Mesothelial cell of epicardium (in vitro differentiated cells): ENCODE measurements at regions not wholly inside any gene's neighbourhood (a gene's known extent, or its start where the extent isn't known, plus 50 kb on each side); places are given as distances from the start of the nearest gene placed in this dataset.

Source experiments
- DNase-seq, 2 experiments: peaks; one replicate each; pipeline ENCODE4 v3.0.0; 2021; ENCODE audit warnings: low spot score in 2 of 2; ENCODE audit not compliant: unreplicated experiment in 2 of 2
- H3K27ac Mint-ChIP-seq: 2 replicates; pipeline ENCODE4 v1.8.0; 2021; ENCODE audit warnings: mixed read lengths
- H3K27me3 Mint-ChIP-seq: 2 replicates; pipeline ENCODE4 v1.8.0; 2021; ENCODE audit warnings: low read depth, mixed read lengths
- H3K36me3 Mint-ChIP-seq: 2 replicates; pipeline ENCODE4 v1.8.0; 2021; ENCODE audit warnings: mixed read lengths
- H3K4me1 Mint-ChIP-seq: 2 replicates; pipeline ENCODE4 v1.8.0; 2021; ENCODE audit warnings: mixed read lengths
- H3K4me3 Mint-ChIP-seq: 2 replicates; pipeline ENCODE4 v1.8.0; 2021; ENCODE audit warnings: mild to moderate bottlenecking, moderate library complexity, mixed read lengths
- H3K9me3 Mint-ChIP-seq: 2 replicates; pipeline ENCODE4 v1.8.0; 2021; ENCODE audit warnings: mixed read lengths
- CTCF ChIP-seq: fragments of 200-600 bp; sonication (generic); IDR thresholded peaks from one replicate; pipeline ENCODE4 v1.5.0; 2021; ENCODE audit warnings: antibody characterized with exemption; ENCODE audit not compliant: unreplicated experiment

- no peak overlapping the region for H3K4me3 Mint-ChIP-seq
- no peak for DNase-seq
- H3K36me3 Mint-ChIP-seq = no peaks in the 10 kb centered on the region
- peaks cover 19% of the 10 kb centered on the region for H3K4me1 Mint-ChIP-seq
- H3K27me3 Mint-ChIP-seq = no peaks in the 10 kb centered on the region
- no peaks in the 10 kb centered on the region for H3K9me3 Mint-ChIP-seq
- TF ChIP-seq CTCF = no peak
- no peak overlapping the region for H3K27ac Mint-ChIP-seq
These were observed 524.0 kb upstream of the ID2 start for GRCh38 chr2:8157621-8158430.

- Mint-ChIP-seq H3K9me3 (no peaks in the 10 kb centered on the region), H3K36me3 (no peaks in the 10 kb centered on the region), H3K4me1 (peaks cover 19% of the 10 kb centered on the region), H3K27me3 (no peaks in the 10 kb centered on the region), H3K27ac (no peak overlapping the region), H3K4me3 (no peak overlapping the region)
- DNase-seq = no peak
- no peak for TF ChIP-seq CTCF
These were observed 523.1 kb upstream of the ID2 start for GRCh38 chr2:8158711-8159110.

GRCh38 chr2:8159211-8159965 lies 522.5 kb upstream of the ID2 start:
- Mint-ChIP-seq H3K4me3 (no peak overlapping the region), H3K9me3 (no peaks in the 10 kb centered on the region), H3K36me3 (no peaks in the 10 kb centered on the region), H3K27me3 (no peaks in the 10 kb centered on the region), H3K27ac (no peak overlapping the region), H3K4me1 (peaks cover 19% of the 10 kb centered on the region)
- no peak for DNase-seq
- no peak for TF ChIP-seq CTCF

- DNase-seq = no peak
- no peaks in the 10 kb centered on the region for H3K36me3 Mint-ChIP-seq
- H3K27ac Mint-ChIP-seq = no peak overlapping the region
- H3K9me3 Mint-ChIP-seq = no peaks in the 10 kb centered on the region
- peaks cover 19% of the 10 kb centered on the region for H3K4me1 Mint-ChIP-seq
- TF ChIP-seq CTCF = no peak
- H3K27me3 Mint-ChIP-seq = no peaks in the 10 kb centered on the region
- no peak overlapping the region for H3K4me3 Mint-ChIP-seq
These were observed 521.8 kb upstream of the ID2 start for GRCh38 chr2:8159966-8160603.

GRCh38 chr2:8160959-8161358 lies 520.9 kb upstream of the ID2 start:
- H3K4me1 Mint-ChIP-seq = peaks cover 19% of the 10 kb centered on the region
- no peaks in the 10 kb centered on the region for H3K27me3 Mint-ChIP-seq
- H3K4me3 Mint-ChIP-seq = no peak overlapping the region
- no peak for DNase-seq
- no peaks in the 10 kb centered on the region for H3K36me3 Mint-ChIP-seq
- TF ChIP-seq CTCF = no peak
- H3K27ac Mint-ChIP-seq = no peak overlapping the region
- H3K9me3 Mint-ChIP-seq = no peaks in the 10 kb centered on the region
